Activated CD4-positive, alpha-beta T cell treated with anti-CD3 and anti-CD28 coated beads, Interleukin-2, amount 50 U/mL, for 16 hours (primary cell): ENCODE measurements at regions not wholly inside any gene's neighbourhood (a gene's known extent, or its start where the extent isn't known, plus 50 kb on each side); places are given as distances from the start of the nearest gene placed in this dataset.
"Not testable (repeated sequence)": the region's sequence is repeated elsewhere in the genome, so short reads cannot be mapped to it uniquely, and the experiment has no call there.

ENCODE experiments used
- DNase-seq: peaks from one replicate; pipeline ENCODE4 v3.0.0-alpha.2; 2020

DNA sequence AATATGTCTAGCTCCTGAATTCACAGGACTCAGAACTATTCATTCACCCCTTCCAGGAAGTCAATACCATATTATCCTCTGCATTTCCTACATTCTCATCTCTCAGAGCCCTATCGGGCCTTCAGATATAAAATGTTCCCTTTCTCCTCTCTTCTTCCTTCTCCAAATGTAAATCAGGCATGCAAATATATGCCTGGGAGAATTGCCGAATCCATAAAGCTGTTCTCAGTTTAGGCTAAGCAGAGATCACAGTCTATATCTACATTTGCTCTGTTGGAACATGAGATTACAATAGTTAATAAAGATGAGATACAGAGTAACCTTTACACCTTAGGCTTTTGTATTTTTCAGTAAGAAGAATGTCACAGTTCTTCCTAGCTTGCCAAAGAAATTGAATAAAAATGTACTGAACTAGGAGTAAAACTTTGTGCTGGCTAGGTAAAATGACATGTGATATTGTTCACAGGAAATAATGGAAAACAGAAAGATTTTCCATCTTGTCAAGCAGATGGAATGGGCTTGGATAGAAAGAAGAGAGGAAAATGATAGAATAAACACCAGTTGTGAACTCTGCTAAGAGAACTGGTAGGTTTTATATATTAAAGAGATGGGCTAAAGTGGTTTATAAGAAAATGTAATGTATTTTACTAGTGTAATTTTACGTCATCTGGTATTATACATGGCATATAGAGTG is 161.5 kb downstream of the NRIP1 start:
- no peak for DNase-seq

- peak; percentile 35 for DNase-seq
These were observed 163.3 kb downstream of the NRIP1 start for GRCh38 chr21:14901482-14901958.

DNA sequence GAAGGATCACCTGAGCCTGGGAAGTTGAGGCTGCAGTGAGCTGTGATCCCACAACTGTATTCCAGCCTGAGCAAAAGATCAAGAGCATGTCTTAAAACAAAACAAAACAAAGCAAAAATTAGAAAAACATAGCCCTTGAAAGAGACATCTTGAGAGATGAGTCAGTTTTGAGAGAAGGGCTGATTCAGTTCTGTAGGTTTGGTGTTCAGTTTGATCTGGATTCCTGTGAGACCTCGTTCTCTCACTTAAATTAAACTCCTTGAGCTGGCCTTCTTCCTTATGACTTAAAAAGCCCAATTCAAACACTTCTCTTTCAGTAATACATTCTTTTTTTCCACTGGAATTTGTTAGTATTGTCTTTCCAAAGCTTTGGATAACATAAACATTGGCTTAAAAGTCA is 164.2 kb downstream of the NRIP1 start:
- peak; percentile 20 for DNase-seq

DNA sequence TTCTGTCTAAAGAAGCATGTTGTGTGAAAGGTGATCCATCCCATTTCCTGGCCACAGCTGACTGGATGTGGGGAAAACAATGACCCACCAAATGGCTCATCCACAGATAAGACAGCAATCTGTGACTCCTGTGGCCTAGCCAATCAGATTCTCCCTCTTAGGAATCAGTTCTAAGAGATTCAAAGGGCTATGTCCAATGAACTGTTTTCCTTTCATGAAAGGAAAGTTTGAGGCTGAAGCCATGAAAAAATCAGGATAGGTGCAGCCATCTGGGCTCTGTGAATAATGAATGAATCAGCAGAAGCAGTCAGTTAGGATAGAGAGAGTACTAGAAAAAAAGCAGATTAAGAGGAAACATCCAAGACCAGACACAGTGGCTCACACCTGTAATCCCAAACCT is 164.7 kb downstream of the NRIP1 start:
- DNase-seq, result no peak

GRCh38 chr21:14895792-14896191 is 169.0 kb downstream of the NRIP1 start:
- no peak for DNase-seq

DNA sequence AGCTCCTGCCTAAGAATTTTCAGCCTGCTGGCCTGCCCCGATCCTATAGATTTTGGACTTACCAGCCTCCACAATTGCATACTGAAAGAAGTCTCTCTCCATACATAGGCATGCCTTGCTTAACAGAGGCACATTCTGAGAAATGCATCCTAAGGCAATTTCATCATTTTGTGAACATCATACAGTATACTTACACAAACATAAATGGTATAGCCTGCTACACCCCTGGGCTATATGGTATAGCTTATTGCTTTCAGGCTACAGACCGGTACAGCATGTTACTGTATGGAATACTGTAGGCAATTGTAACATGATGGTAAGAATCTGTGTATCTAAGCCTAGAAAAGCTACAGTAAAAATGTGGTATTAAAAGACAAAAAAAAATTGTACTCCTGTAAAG is 174.7 kb downstream of the NRIP1 start:
- DNase-seq, result no peak

GRCh38 chr21:14889080-14889810 is 175.6 kb downstream of the NRIP1 start:
- no peak for DNase-seq

GRCh38 chr21:14888202-14888601 is 176.6 kb downstream of the NRIP1 start:
- DNase-seq, result no peak

DNA sequence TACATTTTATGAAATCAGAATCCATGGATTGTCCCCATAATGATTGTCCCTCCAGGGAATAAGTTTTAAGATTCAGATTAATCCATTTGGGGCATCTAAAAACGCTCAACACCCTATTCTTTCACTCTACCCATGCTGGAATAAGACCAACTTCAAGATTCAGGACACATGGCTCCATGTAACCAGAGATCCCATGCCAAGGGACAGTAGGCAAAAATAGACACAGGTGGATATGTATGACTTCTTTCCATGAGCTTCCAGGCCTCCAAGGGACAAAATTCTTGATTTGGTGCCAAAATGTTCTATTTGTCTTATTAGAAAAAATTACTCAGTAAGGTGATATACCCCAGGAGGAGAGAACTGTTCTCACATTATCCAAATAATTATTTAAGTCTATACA is 178.8 kb downstream of the NRIP1 start:
- no peak for DNase-seq

GRCh38 chr21:14883351-14883750 is 181.4 kb downstream of the NRIP1 start:
- DNase-seq, result no peak

DNA sequence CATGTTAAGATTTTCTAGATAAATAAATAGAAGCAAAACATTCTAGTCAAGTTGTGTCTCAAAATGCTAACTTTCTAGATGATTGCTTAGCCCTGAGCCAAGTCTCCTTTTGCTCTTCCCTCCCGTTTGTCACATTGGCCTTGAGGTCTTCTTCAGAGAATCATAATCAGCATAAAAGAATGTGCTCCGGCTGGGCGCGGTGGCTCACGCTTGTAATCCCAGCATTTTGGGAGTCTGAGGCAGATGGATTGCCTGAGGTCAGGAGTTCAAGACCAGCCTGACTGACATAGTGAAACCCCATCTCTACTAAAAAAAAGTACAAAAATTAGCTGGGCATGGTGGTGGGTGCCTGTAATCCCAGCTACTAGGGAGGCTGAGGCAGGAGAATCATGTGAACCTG is 182.3 kb downstream of the NRIP1 start:
- DNase-seq, result not testable (repeated sequence)

GRCh38 chr21:14881863-14882499 is 182.8 kb downstream of the NRIP1 start:
- no peak for DNase-seq

DNA sequence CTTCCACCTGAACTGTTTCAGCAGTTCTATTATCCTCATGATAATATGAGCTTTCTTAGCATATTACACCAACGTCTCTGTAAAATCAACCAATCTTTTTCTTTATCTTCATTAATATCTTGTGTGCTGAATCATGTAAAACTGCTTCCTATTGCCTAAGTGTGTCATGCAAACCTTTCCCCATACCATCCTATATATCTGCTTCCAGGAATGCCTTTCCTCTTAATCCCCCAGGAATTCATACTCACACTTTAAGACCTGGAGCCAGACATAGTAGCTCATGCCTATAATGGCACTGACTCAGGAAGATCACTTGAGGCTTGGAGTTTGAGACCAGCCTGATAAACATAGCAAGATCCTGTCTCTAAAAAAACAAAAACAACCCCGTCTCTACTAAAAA is 183.9 kb downstream of the NRIP1 start:
- no peak for DNase-seq

DNA sequence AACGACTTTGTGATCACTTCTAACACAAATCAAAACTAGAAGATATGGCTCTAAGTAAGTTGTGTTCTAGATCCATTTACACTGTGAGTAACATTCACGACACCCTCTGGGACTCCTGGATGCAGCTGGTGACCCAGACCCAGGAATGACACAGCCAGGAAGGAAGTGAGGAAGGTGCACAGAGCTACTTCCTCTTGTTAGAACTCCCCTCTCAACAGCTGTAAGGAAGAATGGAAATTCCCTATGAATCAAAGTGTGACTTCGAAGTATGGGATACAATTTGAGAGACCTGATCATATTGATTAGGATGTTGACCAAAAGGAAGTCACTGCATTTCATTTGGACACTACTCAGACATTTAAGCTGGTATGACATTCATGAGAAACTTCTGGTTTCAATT is 185.3 kb downstream of the NRIP1 start:
- no peak for DNase-seq

GRCh38 chr21:14878971-14879370 is 185.8 kb downstream of the NRIP1 start:
- no peak for DNase-seq

DNA sequence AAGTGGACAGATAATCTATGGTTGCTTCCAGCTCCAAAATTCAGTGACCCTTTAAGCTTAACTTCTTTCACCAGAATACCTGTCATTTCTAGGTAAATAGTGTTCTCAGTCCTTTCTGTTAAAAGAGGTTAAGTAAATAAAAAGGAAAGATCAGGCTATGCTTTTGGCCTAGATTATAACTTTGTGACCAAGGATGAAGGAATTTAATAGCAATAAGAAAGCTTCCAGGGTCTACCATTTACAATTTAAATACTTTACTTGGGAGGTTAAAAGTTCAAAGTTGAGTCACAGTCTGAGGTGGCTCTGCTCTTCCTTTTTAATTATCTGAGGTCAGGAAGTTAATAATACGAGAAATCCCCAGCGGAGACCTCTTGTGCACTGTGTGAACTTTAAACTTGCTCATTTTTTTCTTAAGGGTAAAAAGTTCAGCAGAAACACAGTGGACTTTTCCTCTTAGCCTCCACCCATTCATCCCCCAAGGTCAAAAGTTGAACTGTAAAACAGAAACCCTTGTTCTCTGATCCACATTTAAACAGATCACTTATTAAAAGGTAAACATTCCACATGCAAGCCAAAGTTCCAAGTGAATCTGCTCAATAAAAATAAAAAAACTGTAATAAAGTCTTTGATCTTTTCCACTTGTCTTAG is 187.1 kb downstream of the NRIP1 start:
- DNase-seq, result no peak

DNA sequence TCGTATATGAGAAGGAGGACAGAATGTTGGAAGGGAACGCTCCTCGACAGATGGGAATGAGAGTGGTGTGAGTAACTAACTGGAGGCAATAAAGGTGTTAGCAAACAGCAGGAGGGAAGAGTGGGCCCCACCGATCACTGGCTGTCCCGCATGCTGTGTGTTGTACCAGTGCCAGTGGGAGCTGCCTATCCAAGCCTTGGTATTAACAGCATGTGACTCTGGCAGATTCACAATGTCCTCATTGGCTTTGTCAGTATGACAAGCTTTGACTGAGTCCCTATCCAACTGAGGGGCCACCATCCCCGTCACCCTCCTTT is 188.3 kb downstream of the NRIP1 start:
- DNase-seq, result no peak

DNA sequence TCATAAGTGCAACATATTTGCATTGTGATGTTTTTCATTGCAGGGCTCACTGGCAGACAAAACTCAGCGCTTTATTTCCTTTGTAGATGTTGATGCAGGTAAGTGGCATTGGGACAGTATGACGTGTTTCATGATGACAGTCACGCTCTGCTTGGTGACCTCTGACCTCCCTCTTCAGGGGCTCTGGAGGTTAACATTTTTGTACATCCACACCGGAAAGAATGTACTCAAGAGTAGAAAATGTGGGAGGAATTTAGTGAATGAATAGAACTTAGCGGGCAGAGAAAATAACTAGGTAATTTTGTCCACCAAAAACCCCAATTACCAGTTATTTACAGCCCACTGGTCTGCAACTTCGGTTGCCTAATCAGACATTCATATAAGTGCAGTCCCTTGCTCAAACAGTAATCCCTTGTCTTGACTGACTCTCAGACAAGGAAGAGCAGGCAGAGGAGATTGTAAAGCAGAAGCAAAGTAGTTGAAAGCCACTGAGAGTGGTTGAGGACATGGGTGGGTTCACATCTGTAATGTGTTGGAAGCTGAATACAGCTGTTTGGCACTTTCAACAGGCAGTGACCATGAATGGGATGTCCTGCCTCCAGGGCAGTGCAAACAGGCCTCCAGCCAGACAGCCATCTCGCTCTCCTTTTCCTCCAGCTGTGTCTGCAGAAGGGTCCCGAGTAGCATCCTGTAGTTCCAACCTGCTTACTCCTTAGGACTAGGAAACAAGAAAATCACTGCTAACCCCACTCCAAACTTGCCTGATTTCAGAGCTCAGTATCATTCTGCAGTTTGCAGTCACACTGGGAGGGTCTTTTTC is 188.9 kb downstream of the NRIP1 start:
- no peak for DNase-seq

DNA sequence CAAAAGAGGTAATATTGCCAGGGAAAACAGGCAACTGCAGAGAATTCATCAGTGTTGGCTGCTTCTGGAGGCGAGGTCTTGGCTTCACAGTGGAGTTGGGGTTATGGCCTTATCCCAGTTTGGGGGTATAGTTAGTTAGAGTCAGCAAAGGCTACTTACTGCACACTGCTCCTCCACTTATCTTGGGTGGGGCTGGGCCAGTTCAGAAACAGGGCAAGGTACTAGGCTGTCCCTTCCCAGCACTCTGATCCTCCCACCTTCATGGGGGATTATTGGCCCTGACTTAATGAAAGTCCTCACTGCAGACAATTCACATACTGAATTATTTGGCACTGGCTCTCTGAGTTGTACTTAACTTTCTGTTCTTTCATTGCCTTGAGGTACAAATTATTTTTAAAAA is 189.6 kb downstream of the NRIP1 start:
- DNase-seq, result no peak

GRCh38 chr21:14874379-14874778 is 190.4 kb downstream of the NRIP1 start:
- DNase-seq, result no peak

DNA sequence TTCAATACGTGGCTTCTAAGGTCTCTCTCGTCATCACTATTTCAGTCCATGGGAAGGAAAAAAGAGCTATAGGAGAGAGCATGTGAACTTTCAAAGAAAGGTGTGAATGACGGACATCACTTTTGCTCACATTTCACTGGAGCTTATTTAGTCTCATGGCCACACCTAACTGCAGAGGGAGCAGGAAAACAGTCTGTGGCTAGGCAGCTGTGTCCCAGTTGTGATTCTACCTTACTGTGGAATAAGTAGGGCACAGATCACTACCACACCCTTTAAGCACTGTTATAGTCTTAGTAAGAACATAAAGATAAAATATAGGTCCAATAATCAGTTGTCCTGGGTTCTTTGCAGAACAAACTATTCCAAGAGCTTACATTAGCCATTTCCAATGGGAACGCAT is 192.9 kb downstream of the NRIP1 start:
- DNase-seq, result no peak

DNA sequence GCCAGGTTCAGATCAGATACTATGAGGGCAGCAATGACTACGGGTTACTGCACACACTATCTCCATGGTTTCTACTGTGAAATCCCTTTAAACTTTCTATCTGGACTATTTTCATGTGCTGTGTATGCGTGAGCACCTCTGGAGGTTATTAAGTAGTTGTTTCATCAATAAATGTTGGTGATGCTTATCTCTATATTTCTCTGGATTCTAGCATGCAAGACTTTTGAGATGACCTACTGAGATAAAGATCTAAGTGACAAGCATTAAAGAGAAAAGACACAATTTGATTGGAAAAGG is 194.0 kb downstream of the NRIP1 start:
- no peak for DNase-seq
